MCF 10A (cell line): ENCODE measurements at regions not wholly inside any gene's neighbourhood (a gene's known extent, or its start where the extent isn't known, plus 50 kb on each side); places are given as distances from the start of the nearest gene placed in this dataset.

Source experiments
- BruUV-seq: library from RNA; stranded (reverse); fragments of 400-500 nt; replicated peaks from 2 replicates; lab custom pipeline; 2021; lab: Mats Ljungman, UMichigan
- CTCF ChIA-PET: fragments of 300-600 bp; sonication (Branson Sonifier 250); formaldehyde crosslinking; extraction: SDS; loops from one replicate; lab custom pipeline; 2021; ENCODE audit warnings: antibody characterized with exemption, inconsistent platforms; lab: Yijun Ruan, JAX
- POLR2A ChIA-PET: fragments of 300-600, 350-650 bp; sonication (Branson Sonifier 250); formaldehyde crosslinking; extraction: SDS; loops from one replicate; lab custom pipeline; 2020; ENCODE audit warnings: antibody characterized with exemption, inconsistent platforms; lab: Yijun Ruan, JAX
- DNase-seq: peaks from one replicate; pipeline ENCODE4 v3.0.0-alpha.2; 2018; ENCODE audit not compliant: unreplicated experiment
- H3K27ac Mint-ChIP-seq: one replicate; pipeline ENCODE4 v1.8.0; 2022; ENCODE audit warnings: mild to moderate bottlenecking, low read depth, mixed read lengths; ENCODE audit not compliant: unreplicated experiment
- H3K27me3 Mint-ChIP-seq: one replicate; pipeline ENCODE4 v1.8.0; 2022; ENCODE audit warnings: mixed read lengths; ENCODE audit not compliant: insufficient read depth, unreplicated experiment
- H3K36me3 Mint-ChIP-seq: one replicate; pipeline ENCODE4 v1.8.0; 2022; ENCODE audit warnings: mild to moderate bottlenecking, moderate library complexity, mixed read lengths; ENCODE audit not compliant: insufficient read depth, unreplicated experiment
- H3K4me1 Mint-ChIP-seq: one replicate; pipeline ENCODE4 v1.8.0; 2022; ENCODE audit warnings: mixed read lengths; ENCODE audit not compliant: insufficient read depth, unreplicated experiment
- H3K4me3 Mint-ChIP-seq: one replicate; pipeline ENCODE4 v1.8.0; 2022; ENCODE audit warnings: mild to moderate bottlenecking, moderate library complexity, mixed read lengths; ENCODE audit not compliant: unreplicated experiment
- H3K9me3 Mint-ChIP-seq: one replicate; pipeline ENCODE4 v1.8.0; 2022; ENCODE audit warnings: mixed read lengths; ENCODE audit not compliant: unreplicated experiment
- CTCF ChIP-seq: fragments of 200-600 bp; IDR thresholded peaks from one replicate; pipeline ENCODE4 v1.8.0; 2022; ENCODE audit warnings: antibody characterized with exemption, mild to moderate bottlenecking; ENCODE audit not compliant: unreplicated experiment
- intact Hi-C: fragments of 100-400 bp; cut with micrococcal nuclease; formaldehyde crosslinking; loops from 2 replicates; pipeline ENCODE4 v1.14.1; 2022

- H3K4me3 Mint-ChIP-seq, result no peak overlapping the region
- no peak overlapping the region for H3K27ac Mint-ChIP-seq
- H3K4me1 Mint-ChIP-seq, result no peaks in the 10 kb centered on the region
- no TSS peak for BruUV-seq
- H3K27me3 Mint-ChIP-seq, result no peaks in the 10 kb centered on the region
- DNase-seq, result no peak
- POLR2A ChIA-PET, result no interaction called here
- no peaks in the 10 kb centered on the region for H3K36me3 Mint-ChIP-seq
- TF ChIP-seq CTCF, result no peak
- H3K9me3 Mint-ChIP-seq, result no peaks in the 10 kb centered on the region
- intact Hi-C loops, result no loop called here
- CTCF ChIA-PET, result no interaction called here
These were observed 1307.9 kb upstream of the CDH6 start for GRCh38 chr5:29885595-29885994.

GRCh38 chr5:29882036-29882435 is 1311.5 kb upstream of the CDH6 start:
- no peak for TF ChIP-seq CTCF
- Mint-ChIP-seq H3K36me3 (no peaks in the 10 kb centered on the region), H3K4me1 (no peaks in the 10 kb centered on the region), H3K27ac (no peak overlapping the region), H3K9me3 (no peaks in the 10 kb centered on the region), H3K27me3 (no peaks in the 10 kb centered on the region), H3K4me3 (no peak overlapping the region)
- intact Hi-C loops, result no loop called here
- ChIA-PET POLR2A (no interaction called here), CTCF (interaction anchor here (0.6 kb wide), 1 partner anchor 143 kb away, joined by 4 read pairs; no protein-coding TSS in a partner anchor)
- no peak for DNase-seq
- BruUV-seq, result no TSS peak

DNA sequence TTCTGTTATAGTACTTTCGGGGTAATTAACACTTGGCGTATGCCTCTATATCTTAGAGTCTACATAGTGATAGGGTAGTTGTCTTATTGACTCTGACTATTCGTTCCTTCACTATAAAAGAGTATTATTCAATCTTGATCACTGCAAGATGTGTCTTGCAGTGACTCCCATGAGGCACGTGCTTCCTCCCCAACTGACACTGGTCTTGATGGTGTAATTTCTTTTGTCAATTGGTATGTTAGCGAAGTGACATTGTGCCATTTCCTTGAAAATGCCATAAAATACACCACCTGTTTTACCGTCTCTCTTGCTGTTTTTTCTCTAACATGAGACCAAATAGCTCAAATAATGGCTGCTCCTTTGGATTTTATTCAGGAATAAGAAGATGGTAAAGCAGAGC is 1314.1 kb upstream of the CDH6 start:
- Mint-ChIP-seq H3K9me3 (no peaks in the 10 kb centered on the region), H3K27ac (no peak overlapping the region), H3K27me3 (no peaks in the 10 kb centered on the region), H3K4me1 (no peaks in the 10 kb centered on the region), H3K36me3 (no peaks in the 10 kb centered on the region), H3K4me3 (no peak overlapping the region)
- ChIA-PET POLR2A (interaction anchor here (0.6 kb wide), 1 partner anchor 144 kb away, joined by 3 read pairs; no protein-coding TSS in a partner anchor), CTCF (interaction anchor here (0.6 to 1.2 kb wide), 2 partner anchors 41 to 853 kb away, joined by 3 read pairs; no protein-coding TSS in a partner anchor)
- TF ChIP-seq CTCF, result no peak
- intact Hi-C loops, result no loop called here
- no TSS peak for BruUV-seq
- DNase-seq, result no peak

GRCh38 chr5:29878599-29878998 is 1314.9 kb upstream of the CDH6 start:
- no TSS peak for BruUV-seq
- Mint-ChIP-seq H3K9me3 (no peaks in the 10 kb centered on the region), H3K4me1 (no peaks in the 10 kb centered on the region), H3K27ac (no peak overlapping the region), H3K4me3 (no peak overlapping the region), H3K27me3 (no peaks in the 10 kb centered on the region), H3K36me3 (no peaks in the 10 kb centered on the region)
- POLR2A ChIA-PET, result interaction anchor here (0.6 kb wide), 1 partner anchor 143 kb away, joined by 3 read pairs; no protein-coding TSS in a partner anchor
- no peak for TF ChIP-seq CTCF
- no peak for DNase-seq
- CTCF ChIA-PET, result interaction anchor here (1.2 kb wide), 1 partner anchor 42 kb away, joined by 3 read pairs; no protein-coding TSS in a partner anchor
- intact Hi-C loops, result no loop called here
